Uterus (tissue), 2 donors: ENCODE measurements at regions not wholly inside any gene's neighbourhood (a gene's known extent, or its start where the extent isn't known, plus 50 kb on each side); places are given as distances from the start of the nearest gene placed in this dataset.

Source experiments
- POLR2A ChIP-seq, 2 donors: fragments of 450-650 bp; IDR thresholded peaks; one replicate each; pipeline ENCODE4 v1.6.1; 2016; ENCODE audit warnings: antibody characterized with exemption in 2 of 2, mild to moderate bottlenecking in 1 of 2, moderate library complexity in 1 of 2
- TF ChIP-seq, protein P1 (sequence below), 4 experiments: fragments of 200-600 bp in 2 of 4; fragments of 450-650 bp in 2 of 4; sonication (generic) in 2 of 4; IDR thresholded peaks; one replicate each; pipeline ENCODE4 v1.5.1; 2016 to 2019; ENCODE audit warnings: antibody characterized with exemption in 4 of 4, mild to moderate bottlenecking in 2 of 4, moderate library complexity in 1 of 4

DNA sequence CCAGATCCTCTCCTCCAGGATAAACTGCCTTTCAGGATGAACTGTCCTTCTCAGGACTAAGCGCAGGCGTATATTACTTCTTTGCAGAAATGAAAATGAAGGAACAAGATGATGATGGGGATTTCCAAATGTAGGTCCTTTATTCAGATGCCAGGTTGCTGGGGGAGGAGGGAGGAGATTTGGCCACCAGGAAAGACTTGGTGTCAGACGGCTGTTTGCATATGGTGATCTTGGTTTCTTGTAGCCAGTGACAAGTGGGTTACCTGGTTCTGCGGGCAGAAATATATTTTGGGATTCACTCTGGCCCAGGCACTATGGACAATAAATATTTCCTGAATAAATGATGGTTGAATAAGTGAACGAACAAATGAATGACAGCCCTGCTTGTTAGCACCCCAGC is 243.4 kb downstream of the MIAT start:
- TF ChIP-seq, protein P1, sequence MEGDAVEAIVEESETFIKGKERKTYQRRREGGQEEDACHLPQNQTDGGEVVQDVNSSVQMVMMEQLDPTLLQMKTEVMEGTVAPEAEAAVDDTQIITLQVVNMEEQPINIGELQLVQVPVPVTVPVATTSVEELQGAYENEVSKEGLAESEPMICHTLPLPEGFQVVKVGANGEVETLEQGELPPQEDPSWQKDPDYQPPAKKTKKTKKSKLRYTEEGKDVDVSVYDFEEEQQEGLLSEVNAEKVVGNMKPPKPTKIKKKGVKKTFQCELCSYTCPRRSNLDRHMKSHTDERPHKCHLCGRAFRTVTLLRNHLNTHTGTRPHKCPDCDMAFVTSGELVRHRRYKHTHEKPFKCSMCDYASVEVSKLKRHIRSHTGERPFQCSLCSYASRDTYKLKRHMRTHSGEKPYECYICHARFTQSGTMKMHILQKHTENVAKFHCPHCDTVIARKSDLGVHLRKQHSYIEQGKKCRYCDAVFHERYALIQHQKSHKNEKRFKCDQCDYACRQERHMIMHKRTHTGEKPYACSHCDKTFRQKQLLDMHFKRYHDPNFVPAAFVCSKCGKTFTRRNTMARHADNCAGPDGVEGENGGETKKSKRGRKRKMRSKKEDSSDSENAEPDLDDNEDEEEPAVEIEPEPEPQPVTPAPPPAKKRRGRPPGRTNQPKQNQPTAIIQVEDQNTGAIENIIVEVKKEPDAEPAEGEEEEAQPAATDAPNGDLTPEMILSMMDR (IDR thresholded peaks at IDR 0.05) = no peak
- TF ChIP-seq POLR2A (IDR thresholded peaks at IDR 0.05) = no peak
